Stimulated activated CD4-positive, alpha-beta T cell treated with anti-CD3 and anti-CD28 coated beads, Interleukin-1b, Interleukin-23, amount 100 ng/mL, for 4 hours (primary cell): ENCODE measurements at regions not wholly inside any gene's neighbourhood (a gene's known extent, or its start where the extent isn't known, plus 50 kb on each side); places are given as distances from the start of the nearest gene placed in this dataset.

Experiments
- DNase-seq, 2 donors: peaks; one replicate each; pipeline ENCODE4 v3.0.0-alpha.2; 2020; ENCODE audit warnings: low read depth in 2 of 2

GRCh38 chr15:93720607-93721006 is 510.8 kb upstream of the MCTP2 start:
- no peak for DNase-seq

DNA sequence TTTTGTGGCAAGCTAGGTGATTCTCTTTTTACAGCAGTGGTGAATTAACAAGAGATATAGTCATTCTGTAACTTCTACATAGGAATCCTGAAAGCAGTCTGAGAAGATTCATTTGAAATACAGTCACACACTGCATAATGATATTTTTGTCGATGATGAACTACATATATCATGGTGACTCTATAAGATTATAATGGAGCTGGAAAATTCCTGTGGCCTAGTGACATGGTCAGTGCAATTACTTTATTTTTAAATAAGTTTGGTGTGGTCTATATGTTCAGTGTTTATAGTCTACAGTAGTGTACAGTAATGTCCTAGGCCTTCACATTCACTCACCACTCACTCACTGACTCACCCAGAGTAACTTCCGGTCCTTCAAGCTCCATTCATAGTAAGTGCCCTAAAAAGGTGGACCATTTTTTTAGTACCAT is 511.4 kb upstream of the MCTP2 start:
- DNase-seq: no peak

- no peak for DNase-seq
Observed at GRCh38 chr15:93716615-93717231, 514.6 kb upstream of the MCTP2 start.

DNA sequence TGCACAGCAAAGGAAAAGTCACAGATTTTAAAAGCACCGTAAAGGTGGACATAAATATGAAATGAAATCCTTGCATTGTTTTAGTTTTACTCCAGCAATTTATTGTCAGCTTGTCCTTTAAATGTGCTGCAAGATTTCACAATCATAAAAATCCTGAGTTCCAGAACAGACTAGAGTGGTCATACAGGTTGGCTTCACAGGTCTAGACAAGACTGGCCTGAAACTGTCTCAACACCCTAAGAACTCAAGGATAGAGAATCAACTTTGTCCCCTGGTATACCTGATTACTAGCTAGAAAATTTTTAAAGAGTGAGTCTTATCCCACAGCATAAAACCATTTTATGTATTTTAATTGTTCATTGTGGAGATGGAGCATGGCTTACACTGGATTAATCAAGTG is 521.7 kb upstream of the MCTP2 start:
- no peak for DNase-seq

DNA sequence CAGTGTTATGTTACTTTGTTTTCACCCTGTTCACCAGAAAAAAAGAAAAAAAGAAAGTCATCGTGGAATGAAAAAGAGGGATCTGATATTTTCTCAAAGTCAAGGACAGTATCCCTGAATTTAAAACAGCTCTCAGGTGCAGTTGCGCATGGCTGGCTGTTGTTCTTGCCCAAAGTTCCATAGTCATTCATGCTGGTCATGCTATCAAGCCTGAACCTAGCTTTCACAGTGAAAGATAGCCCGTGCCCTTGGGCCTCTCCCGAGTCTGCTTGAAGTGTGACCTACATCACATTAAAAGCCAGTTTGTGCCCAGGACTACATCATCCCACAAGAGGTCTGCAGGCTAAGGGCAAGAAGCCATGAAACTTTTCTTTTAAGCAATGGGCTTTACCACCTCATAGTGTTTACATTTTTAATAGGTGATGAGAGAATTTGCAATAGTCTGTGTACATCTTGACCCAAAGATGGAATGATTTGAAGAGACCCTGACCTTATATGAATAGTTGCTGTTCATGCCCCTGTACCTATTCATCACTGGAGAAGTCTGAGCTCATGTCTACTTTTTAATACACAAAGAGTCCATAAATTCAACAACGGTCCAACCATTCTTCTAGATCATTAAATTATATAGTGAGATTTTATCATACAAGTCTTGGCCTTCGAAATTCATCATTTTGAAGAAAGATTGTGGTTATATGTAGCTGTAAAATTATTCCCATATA is 522.5 kb upstream of the MCTP2 start:
- DNase-seq: no peak

DNA sequence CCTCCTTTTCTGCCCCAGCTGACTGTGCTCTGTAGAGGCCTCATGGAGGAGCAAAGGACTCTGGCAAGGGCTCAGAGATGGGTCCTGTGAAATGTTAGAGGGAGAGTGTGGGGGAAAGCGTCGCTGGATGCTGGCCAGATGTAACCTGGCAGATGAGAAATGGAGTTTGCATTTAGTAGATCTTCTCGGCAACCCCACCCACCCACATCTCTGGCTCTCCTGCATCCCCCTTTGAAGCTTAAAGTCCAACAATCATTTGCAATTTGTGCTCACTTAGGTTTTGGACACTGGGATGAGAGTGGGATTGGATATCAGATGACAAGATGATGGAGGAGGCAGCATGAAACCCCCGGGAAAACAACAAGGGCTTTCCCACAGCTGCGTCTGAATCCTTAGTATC is 523.6 kb upstream of the MCTP2 start:
- no peak for DNase-seq

DNA sequence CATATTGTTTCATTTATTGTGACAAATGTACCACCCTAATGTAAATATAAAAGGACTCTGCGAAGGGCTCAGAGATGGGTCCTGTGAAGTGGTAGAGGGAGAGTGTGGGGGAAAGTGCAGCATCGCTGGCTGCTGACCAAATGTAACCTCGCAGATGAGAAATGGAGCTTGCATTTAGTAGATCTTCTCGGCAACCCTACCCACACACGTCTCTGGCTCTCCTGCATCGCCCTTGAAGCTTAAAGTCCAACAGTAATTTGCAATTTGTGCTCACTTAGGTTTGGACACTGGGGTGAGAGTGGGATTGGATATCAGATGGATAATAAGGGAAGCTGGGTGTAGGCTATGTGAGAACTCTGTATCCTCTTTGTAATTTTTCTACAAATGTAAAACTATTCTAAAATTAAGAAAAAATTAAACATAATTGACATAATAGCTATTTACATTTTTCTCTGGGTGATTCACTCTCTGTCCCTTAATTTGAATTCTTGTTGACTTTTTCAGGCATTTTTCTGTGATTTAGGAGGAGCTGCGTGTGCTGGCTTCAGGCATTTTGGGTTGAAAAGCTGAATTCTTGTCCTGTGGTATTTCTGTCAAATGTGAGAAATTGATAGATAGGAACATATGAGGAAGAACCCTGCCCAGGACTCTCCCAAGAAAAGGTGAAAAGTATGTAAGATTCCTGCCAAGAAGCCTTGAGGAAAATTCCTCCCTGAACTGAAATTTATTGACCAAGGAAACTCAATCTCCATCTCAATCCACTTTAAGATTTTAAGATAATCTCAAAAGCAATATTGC is 524.7 kb upstream of the MCTP2 start:
- no peak for DNase-seq

DNA sequence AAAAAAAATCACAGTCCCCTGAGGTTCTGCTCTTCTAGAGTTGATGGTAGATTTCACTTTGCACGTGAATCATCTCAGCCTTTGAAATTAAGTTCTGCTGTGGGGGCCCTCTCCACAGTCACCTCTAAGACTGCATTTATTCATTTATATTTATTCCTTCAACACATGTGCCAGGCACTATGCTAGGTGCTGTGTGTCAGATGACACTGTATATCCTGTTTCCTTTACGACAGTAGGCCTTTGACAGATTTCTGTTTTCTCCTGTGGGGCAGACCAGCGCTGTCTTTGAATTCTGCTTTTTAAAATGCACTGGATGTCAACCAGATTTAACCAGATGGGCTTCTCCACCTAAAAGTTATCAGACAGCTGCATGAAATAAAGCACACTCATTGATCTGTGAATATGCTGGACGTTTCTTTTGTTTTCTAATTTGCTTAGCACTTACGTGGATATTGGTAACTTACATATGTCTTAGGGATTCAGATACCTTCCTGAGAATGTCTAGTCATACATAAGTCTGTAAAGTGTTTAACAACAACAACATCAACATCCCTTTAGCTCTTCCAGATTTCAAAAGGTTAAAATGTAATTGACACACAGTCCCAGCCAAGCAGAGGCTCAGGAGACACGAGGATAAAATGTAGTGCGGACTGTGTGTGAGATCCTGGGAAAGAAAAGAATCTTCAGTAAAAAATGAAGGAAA is 525.5 kb upstream of the MCTP2 start:
- DNase-seq: no peak

DNA sequence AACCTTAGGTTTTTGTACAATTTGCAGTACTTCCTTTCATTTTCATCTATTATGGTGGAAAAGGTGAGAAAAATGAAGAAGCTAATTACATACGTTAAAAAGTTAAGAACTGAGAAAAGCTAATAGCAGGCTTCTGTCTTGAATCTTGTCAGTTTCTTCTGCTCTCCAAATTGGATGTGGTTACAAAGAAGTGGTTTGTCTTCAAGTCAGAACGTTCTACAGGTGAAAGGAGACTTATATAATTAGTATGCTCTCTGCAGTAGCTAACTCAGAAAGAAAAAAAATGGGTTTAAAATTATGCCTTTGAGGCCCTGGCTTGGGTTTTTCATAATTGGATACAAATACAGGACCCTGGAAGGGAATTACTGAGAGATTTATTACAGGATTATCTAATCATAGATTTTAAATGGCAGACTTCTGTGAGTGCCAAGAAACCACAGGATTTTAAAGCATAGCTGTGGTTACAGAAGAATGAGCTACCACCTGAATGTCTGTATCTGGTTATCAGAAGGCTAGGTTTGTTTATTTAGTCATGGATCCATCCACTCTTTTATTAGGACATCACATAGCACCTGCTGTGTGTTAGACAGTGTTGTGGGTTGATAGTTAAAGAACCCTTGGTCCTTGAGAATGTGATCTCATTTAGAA is 528.1 kb upstream of the MCTP2 start:
- DNase-seq: no peak

DNA sequence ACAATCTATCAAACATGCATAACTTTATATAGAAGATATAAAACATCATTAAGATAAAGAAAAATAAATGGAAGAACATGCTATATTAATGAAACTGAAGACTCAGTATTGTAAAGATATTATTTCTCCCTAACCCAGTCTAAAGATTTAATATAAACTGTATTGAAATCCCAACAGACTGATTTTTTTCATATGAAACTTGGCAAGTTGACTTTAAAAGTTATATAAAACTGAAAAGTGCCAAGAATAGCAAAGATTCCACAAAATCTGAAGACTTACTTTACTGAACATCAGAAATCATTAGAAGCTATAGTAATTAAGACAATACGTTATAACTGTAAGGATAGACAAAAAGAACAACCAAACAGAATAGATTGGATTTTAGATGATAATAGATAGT is 531.3 kb upstream of the MCTP2 start:
- no peak for DNase-seq

DNA sequence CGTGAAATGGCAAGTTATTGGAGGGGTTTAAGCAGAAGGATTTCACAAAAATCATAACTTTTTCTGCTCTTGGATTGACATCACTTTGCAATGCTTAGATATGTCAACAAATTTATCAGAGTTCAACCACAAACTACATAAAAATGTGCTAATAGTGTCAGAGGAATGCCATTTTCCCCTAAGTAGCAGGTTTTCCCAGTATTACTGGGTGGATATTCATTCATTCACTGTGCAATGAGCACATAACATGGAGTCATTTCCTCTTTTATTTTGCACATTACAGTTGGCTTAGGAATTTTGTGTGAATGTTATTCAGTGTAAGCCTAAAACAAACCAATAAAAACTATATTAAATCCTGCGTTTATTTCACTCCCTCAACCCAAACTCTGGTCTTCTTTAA is 537.3 kb upstream of the MCTP2 start:
- no peak for DNase-seq

DNA sequence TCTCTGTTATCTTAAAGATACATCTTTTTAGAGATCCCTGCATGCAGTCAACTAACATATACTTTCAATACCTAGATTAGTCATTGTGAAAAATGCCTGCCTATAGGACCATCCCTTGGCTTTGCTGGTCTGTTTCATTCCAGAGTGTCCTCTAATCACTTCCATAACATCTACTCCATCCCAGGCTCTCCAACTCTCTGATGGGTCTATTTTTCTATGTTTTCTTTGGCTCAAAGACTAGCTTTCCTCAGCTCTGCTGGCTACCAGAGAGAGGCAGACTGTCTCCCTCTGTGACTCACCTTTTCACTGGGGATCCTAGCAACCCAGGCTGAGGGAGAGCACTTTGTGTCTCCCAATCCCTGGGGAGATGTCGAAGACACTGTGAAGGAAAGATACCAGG is 547.7 kb upstream of the MCTP2 start:
- DNase-seq: no peak

DNA sequence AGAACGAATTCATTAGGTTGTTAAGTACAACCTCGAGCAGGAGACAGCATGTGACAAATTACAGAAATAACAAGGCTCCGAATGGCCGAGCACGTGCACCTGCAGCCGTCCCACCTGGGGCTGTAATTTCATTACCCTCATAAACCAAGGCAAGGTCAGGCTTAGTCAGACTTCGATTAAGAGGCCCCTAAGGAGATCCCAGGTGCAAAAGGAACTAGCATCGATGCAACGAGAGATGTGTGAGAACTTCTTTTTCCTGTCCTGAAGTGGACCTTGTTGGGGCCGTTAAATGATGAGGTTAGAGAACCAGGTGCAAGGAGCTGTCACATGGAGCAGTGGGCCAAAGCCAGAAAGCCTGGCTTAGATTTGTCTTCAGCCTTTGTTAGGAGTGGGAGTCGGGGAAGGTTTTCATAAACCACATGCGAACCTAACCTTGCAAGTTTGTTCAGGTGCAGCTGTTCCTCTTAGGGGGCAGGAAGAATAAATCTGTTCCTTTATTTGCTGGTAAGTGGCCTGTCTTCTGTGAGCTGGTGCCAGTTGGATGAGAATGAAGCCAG is 559.9 kb upstream of the MCTP2 start:
- DNase-seq: no peak

DNA sequence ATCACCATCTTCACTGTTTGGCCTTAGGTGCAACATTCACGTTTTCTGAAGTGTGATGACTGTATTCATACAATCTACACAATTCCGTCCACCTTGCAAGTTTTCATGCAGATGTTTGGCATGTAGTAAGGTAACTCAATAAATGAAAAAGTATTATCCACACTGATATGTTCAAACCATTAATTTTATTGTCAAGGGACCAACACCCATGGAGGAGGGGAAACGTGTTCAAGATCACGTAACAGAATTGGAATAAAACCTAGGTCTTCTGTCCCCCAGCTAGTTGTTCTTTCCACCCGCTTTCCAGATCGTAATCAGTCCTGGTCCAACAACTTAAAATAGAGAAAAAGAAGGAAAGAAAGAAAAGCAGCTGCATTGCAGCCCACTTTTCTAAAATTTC is 560.4 kb upstream of the MCTP2 start:
- DNase-seq: no peak

DNA sequence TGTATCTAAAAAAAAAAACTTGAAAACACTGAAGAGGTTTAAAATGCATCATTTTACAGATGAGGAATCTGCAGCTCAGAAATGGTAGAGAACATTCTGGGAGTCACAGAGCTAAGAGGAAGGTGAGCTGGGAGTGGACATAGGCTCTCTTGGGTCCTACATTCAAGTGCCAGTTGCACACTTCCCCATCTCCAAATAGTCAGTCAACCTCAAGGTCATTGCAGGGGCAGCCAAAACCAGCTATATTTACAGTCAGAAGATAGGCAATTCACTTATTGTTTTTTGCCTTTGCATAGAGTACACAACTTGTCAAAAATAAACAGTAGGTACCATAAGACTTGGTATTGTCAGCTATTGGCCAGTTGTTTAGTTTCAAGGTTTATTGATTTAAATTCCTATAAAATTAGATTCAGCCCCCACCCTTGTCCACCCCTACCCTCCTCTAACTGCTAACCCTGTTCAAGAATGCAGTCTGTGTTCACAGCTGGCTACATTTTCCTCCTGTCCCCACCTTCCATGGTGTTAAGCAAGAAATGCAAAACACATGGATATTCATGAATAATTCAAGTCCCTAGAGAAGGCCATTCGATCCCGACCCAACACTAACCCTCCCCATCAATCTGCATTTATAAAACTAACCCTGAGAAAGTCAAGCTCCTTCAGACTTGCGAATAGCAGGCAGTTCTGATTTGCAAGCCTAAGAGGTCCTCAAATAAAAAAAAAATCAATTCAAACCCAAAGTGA is 567.0 kb upstream of the MCTP2 start:
- no peak for DNase-seq

- DNase-seq: no peak
Observed at GRCh38 chr15:93662162-93662885, 569.0 kb upstream of the MCTP2 start.

DNA sequence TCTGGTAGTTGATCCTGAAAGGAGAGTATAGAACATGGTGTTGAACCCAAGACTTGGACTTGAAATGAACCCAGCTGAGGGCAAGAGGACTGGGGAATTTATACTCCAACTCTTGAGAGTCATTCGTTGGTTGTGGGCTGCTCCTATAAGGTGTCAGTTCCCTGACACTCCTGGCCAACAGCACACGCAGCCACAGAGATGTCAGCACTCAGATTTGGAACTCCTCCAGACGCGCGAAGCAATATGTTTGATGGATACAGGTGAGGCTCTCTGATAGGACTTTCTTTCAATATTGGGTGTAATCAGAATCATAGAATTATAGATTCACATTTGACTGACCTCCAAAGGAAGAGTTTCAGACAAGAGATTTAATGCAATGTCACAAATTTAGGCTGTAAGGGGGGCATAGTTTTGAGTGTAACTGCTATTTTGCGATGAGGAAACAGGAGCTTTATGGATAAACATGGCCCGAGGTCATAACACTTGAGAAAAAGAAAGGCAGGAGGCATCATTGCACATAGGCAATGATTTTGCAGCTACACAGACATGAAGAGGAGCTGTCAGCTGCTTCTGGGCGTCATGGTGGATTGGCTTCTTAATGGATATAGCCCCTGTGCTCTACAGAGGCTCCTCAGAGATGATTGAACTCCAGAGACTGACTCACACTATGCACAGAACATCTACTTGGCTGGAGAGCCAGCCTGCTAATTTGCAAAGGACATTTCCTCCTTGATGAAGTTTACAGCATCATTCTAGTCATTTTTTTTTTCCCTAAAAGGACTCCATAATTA is 569.2 kb upstream of the RGMA start:
- no peak for DNase-seq

- DNase-seq: no peak
Observed at GRCh38 chr15:93656041-93656440, 567.0 kb upstream of the RGMA start.

GRCh38 chr15:93649691-93650235 is 560.8 kb upstream of the RGMA start:
- DNase-seq: no peak
